SK-N-SH (cell line): ENCODE measurements at regions not wholly inside any gene's neighbourhood (a gene's known extent, or its start where the extent isn't known, plus 50 kb on each side); places are given as distances from the start of the nearest gene placed in this dataset.

Experiments used
- CTCF ChIP-seq: fragments of 200-600 bp; sonication (generic); IDR thresholded peaks from 2 replicates; pipeline ENCODE4 v1.6.1; 2017; ENCODE audit warnings: antibody characterized with exemption, mild to moderate bottlenecking, moderate library complexity
- ELF1 ChIP-seq: IDR thresholded peaks from 2 replicates; pipeline ENCODE4 v1.4.0; 2012
- JUND ChIP-seq: IDR thresholded peaks from 2 replicates; pipeline ENCODE4 v1.4.0; 2012
- MAX ChIP-seq: IDR thresholded peaks from 2 replicates; pipeline ENCODE4 v1.4.0; 2012; ENCODE audit warnings: low read depth
- MEF2A ChIP-seq: IDR thresholded peaks from 2 replicates; pipeline ENCODE4 v1.4.0; 2012; ENCODE audit warnings: low read depth, borderline replicate concordance
- MXI1 ChIP-seq: IDR thresholded peaks from 2 replicates; pipeline ENCODE4 v1.6.1; 2012; ENCODE audit warnings: mild to moderate bottlenecking, low read depth, low read length, improper control_type of control experiment
- NRF1 ChIP-seq: IDR thresholded peaks from 2 replicates; pipeline ENCODE4 v1.6.1; 2012; ENCODE audit warnings: low read depth, mild to moderate bottlenecking, low read length
- POLR2AphosphoS5 ChIP-seq: IDR thresholded peaks from 2 replicates; pipeline ENCODE4 v1.6.1; 2012; ENCODE audit warnings: low read depth, low read length
- RAD21 ChIP-seq: IDR thresholded peaks from 2 replicates; pipeline ENCODE4 v1.6.1; 2012; ENCODE audit warnings: mild to moderate bottlenecking, low read length
- RCOR1 ChIP-seq: fragments of 150-350 bp; IDR thresholded peaks from 2 replicates; pipeline ENCODE4 v1.6.1; 2017; ENCODE audit warnings: antibody characterized with exemption, low read length
- RFX5 ChIP-seq: IDR thresholded peaks from 2 replicates; pipeline ENCODE4 v1.6.1; 2012; ENCODE audit warnings: mild to moderate bottlenecking, improper control_type of control experiment, low read length
- YY1 ChIP-seq: IDR thresholded peaks from 2 replicates; pipeline ENCODE4 v1.4.0; 2012; ENCODE audit warnings: low read depth, mild to moderate bottlenecking

- TF ChIP-seq RFX5 (no peak), JUND (no peak), CTCF (no peak), NRF1 (no peak), ELF1 (no peak), POLR2AphosphoS5 (no peak), MEF2A (no peak), RAD21 (no peak), MXI1 (no peak), RCOR1 (no peak), MAX (no peak), YY1 (no peak)
Observed at GRCh38 chr1:22314706-22315105, 136.9 kb upstream of the ZBTB40 start.
